Keratinocyte (primary cell): ENCODE measurements at regions not wholly inside any gene's neighbourhood (a gene's known extent, or its start where the extent isn't known, plus 50 kb on each side); places are given as distances from the start of the nearest gene placed in this dataset.

Source experiments
- DNase-seq: peaks from one replicate; pipeline ENCODE4 v3.0.0-alpha.2; 2011; ENCODE audit warnings: low read depth, missing footprints, low spot score
- FAIRE-seq: peaks from 2 replicates; lab custom pipeline; 2011; peaks lifted over from hg19 to GRCh38; lab: Jason Lieb, UNC
- H2AFZ ChIP-seq: 2 replicates; pipeline ENCODE4 v1.6.0; 2012; ENCODE audit warnings: low read length, control low read depth, inconsistent platforms; ENCODE audit not compliant: control insufficient read depth
- H3K27ac ChIP-seq: 2 replicates; pipeline ENCODE4 v1.5.1; 2011; ENCODE audit warnings: low read length; ENCODE audit not compliant: control insufficient read depth, insufficient read depth
- H3K27me3 ChIP-seq: 3 replicates; pipeline ENCODE4 v1.6.0; 2011; ENCODE audit warnings: low read length; ENCODE audit not compliant: control insufficient read depth, insufficient read depth; ENCODE audit errors: extremely low read depth
- H3K36me3 ChIP-seq, 2 experiments: 2 replicates in 1 of 2; 3 replicates in 1 of 2; pipeline ENCODE4 v1.5.1; 2011; ENCODE audit warnings: low read length in 2 of 2, mild to moderate bottlenecking in 1 of 2; ENCODE audit not compliant: control insufficient read depth in 2 of 2, insufficient read depth in 2 of 2; ENCODE audit errors: extremely low read depth in 1 of 2
- H3K4me1 ChIP-seq: 3 replicates; pipeline ENCODE4 v1.5.1; 2011; ENCODE audit warnings: low read length; ENCODE audit not compliant: control insufficient read depth, insufficient read depth; ENCODE audit errors: extremely low read depth
- H3K4me2 ChIP-seq: 3 replicates; pipeline ENCODE4 v1.6.0; 2011; ENCODE audit warnings: low read depth, low read length; ENCODE audit not compliant: control insufficient read depth, insufficient read depth; ENCODE audit errors: extremely low read depth
- H3K4me3 ChIP-seq, 3 experiments: fragments of 200-600 bp in 1 of 3; sonication (generic) in 1 of 3; 2 replicates in 2 of 3; 3 replicates in 1 of 3; pipeline ENCODE4 v1.5.1; 2011 to 2016; ENCODE audit warnings: low read length in 3 of 3, mild to moderate bottlenecking in 3 of 3, control low read depth in 2 of 3, inconsistent platforms in 1 of 3, low read depth in 1 of 3, mixed read lengths in 1 of 3, mixed run types in 1 of 3, moderate library complexity in 1 of 3; ENCODE audit not compliant: control insufficient read depth in 2 of 3, insufficient read depth in 2 of 3; ENCODE audit errors: extremely low read depth in 1 of 3
- H3K79me2 ChIP-seq: 2 replicates; pipeline ENCODE4 v1.6.0; 2012; ENCODE audit warnings: low read length; ENCODE audit not compliant: control insufficient read depth, insufficient read depth
- H3K9ac ChIP-seq: 3 replicates; pipeline ENCODE4 v1.6.0; 2011; ENCODE audit warnings: low read length; ENCODE audit not compliant: control insufficient read depth, insufficient read depth; ENCODE audit errors: extremely low read depth
- H3K9me1 ChIP-seq: 3 replicates; pipeline ENCODE4 v1.6.0; 2011; ENCODE audit warnings: low read length; ENCODE audit not compliant: control insufficient read depth, insufficient read depth; ENCODE audit errors: extremely low read depth
- H3K9me3 ChIP-seq: 2 replicates; pipeline ENCODE4 v1.5.1; 2012; ENCODE audit warnings: low read depth, low read length; ENCODE audit not compliant: control insufficient read depth
- H4K20me1 ChIP-seq: 3 replicates; pipeline ENCODE4 v1.6.0; 2011; ENCODE audit warnings: low read length; ENCODE audit not compliant: control insufficient read depth, insufficient read depth; ENCODE audit errors: extremely low read depth
- EZH2 ChIP-seq: IDR thresholded peaks from one replicate; pipeline ENCODE4 v1.6.1; 2012; ENCODE audit warnings: inconsistent platforms, mild to moderate bottlenecking, low read length, moderate library complexity
- dilution Hi-C: fragments of 300-500 bp; cut with MboI; formaldehyde crosslinking; loops from one replicate; pipeline ENCODE4 v1.7.0; 2020; ENCODE audit warnings: low sequenced_read_pairs; ENCODE audit not compliant: extremely low pct_ligation_motif_present
- TF ChIP-seq, protein P1 (sequence below), 3 experiments: IDR thresholded peaks in 1 of 3; conservative IDR thresholded peaks in 1 of 3; optimal IDR thresholded peaks in 1 of 3; 2 replicates in 2 of 3; 3 replicates in 1 of 3; pipeline versions ENCODE3 to v1.5.1; 2011; ENCODE audit warnings: low read length in 3 of 3, mild to moderate bottlenecking in 3 of 3, moderate library complexity in 2 of 3, control low read depth in 1 of 3, inconsistent platforms in 1 of 3; ENCODE audit not compliant: insufficient read depth in 2 of 3; ENCODE audit errors: extremely low read depth in 1 of 3

DNA sequence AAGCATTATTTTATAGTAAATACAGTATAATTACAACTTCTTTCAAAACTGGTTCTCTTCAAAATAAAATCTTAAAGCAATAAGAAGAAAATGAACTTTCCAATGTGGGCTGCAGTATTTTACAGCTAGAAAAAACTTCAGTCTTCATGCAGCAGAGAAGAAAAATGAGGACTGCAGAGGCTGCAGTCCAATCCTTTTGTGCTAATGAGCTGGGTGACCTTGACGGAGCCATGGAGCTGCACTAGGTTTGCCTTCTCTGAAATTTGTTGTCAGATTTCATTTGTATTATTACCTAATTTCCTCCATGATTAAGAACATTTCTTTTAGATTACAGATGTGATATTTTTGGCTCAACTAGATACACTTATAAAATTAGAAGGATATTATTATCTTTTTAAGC, 245.2 kb upstream of the ADAMTS3 start:
- Histone ChIP-seq H3K9ac (no peak overlapping the region), H3K9me1 (no peaks in the 10 kb centered on the region), H3K27ac (no peak overlapping the region), H3K27me3 (no peaks in the 10 kb centered on the region), H3K36me3 (no peaks in the 10 kb centered on the region), H4K20me1 (no peaks in the 10 kb centered on the region), H3K4me3 (no peak overlapping the region), H3K9me3 (no peaks in the 10 kb centered on the region), H3K79me2 (no peaks in the 10 kb centered on the region), H3K4me1 (no peaks in the 10 kb centered on the region), H2AFZ (no peak overlapping the region), H3K4me2 (no peak overlapping the region)
- TF ChIP-seq EZH2, result no peak
- TF ChIP-seq, protein P1, sequence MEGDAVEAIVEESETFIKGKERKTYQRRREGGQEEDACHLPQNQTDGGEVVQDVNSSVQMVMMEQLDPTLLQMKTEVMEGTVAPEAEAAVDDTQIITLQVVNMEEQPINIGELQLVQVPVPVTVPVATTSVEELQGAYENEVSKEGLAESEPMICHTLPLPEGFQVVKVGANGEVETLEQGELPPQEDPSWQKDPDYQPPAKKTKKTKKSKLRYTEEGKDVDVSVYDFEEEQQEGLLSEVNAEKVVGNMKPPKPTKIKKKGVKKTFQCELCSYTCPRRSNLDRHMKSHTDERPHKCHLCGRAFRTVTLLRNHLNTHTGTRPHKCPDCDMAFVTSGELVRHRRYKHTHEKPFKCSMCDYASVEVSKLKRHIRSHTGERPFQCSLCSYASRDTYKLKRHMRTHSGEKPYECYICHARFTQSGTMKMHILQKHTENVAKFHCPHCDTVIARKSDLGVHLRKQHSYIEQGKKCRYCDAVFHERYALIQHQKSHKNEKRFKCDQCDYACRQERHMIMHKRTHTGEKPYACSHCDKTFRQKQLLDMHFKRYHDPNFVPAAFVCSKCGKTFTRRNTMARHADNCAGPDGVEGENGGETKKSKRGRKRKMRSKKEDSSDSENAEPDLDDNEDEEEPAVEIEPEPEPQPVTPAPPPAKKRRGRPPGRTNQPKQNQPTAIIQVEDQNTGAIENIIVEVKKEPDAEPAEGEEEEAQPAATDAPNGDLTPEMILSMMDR (optimal IDR thresholded peaks at IDR 0.05 in 1 of 3, IDR thresholded peaks at IDR 0.05 in 1 of 3, conservative IDR thresholded peaks at IDR 0.05 in 1 of 3; ENCODE audit: extremely low read depth in 1 of 3, insufficient read depth in 2 of 3, low read length in 3 of 3), result no peak
- dilution Hi-C loops, result no loop called here
- no peak for FAIRE-seq
- no peak for DNase-seq

DNA sequence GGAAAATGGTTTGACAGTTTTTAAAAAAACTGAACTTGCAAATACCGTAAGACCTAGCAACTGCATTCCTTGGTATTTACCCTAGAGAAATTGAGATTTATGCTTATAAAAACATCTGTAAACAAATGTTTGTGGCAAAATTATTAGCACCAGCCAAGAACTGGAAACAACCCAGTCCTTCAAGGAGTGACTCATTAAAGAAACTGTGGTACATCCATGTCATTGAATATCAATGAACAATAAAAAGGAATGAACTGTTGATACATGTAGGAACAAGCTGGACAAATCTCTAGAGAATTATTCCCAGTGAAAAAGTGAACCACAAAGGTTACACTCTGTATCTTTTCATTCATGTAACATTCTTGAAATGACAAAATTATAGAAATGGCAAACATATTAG, 240.2 kb upstream of the ADAMTS3 start:
- Histone ChIP-seq H3K4me1 (no peaks in the 10 kb centered on the region), H3K4me2 (no peak overlapping the region), H3K79me2 (no peaks in the 10 kb centered on the region), H3K9me1 (no peaks in the 10 kb centered on the region), H2AFZ (no peak overlapping the region), H3K9ac (no peak overlapping the region), H3K9me3 (no peaks in the 10 kb centered on the region), H3K4me3 (no peak overlapping the region), H3K27me3 (no peaks in the 10 kb centered on the region), H3K27ac (no peak overlapping the region), H3K36me3 (no peaks in the 10 kb centered on the region), H4K20me1 (no peaks in the 10 kb centered on the region)
- DNase-seq (no peak), FAIRE-seq (no peak)
- TF ChIP-seq, protein P1 (optimal IDR thresholded peaks at IDR 0.05 in 1 of 3, IDR thresholded peaks at IDR 0.05 in 1 of 3, conservative IDR thresholded peaks at IDR 0.05 in 1 of 3; ENCODE audit: extremely low read depth in 1 of 3, insufficient read depth in 2 of 3, low read length in 3 of 3), result no peak
- no peak for TF ChIP-seq EZH2
- dilution Hi-C loops, result no loop called here
